GM13976 (cell line): ENCODE measurements at regions not wholly inside any gene's neighbourhood (a gene's known extent, or its start where the extent isn't known, plus 50 kb on each side); places are given as distances from the start of the nearest gene placed in this dataset.

Experiments used
- DNase-seq: peaks from one replicate; pipeline ENCODE4 v3.0.0; 2012; ENCODE audit warnings: low spot score
- in situ Hi-C: fragments of 300-500 bp; cut with MboI; formaldehyde crosslinking; loops from one replicate; pipeline ENCODE4 v1.12.0; 2022; ENCODE audit warnings: low sequenced_read_pairs, mixed read lengths, inconsistent platforms; ENCODE audit not compliant: unreplicated experiment
- TF ChIP-seq, protein P1 (sequence below): IDR thresholded peaks from 2 replicates; pipeline ENCODE4 v1.5.1; 2012; ENCODE audit warnings: borderline replicate concordance, mild to moderate bottlenecking; ENCODE audit not compliant: insufficient read depth; ENCODE audit errors: extremely low read depth, missing control alignments, control extremely low read depth

GRCh38 chr16:74140557-74140956 lies 156.1 kb upstream of the PSMD7 start:
- TF ChIP-seq, protein P1, sequence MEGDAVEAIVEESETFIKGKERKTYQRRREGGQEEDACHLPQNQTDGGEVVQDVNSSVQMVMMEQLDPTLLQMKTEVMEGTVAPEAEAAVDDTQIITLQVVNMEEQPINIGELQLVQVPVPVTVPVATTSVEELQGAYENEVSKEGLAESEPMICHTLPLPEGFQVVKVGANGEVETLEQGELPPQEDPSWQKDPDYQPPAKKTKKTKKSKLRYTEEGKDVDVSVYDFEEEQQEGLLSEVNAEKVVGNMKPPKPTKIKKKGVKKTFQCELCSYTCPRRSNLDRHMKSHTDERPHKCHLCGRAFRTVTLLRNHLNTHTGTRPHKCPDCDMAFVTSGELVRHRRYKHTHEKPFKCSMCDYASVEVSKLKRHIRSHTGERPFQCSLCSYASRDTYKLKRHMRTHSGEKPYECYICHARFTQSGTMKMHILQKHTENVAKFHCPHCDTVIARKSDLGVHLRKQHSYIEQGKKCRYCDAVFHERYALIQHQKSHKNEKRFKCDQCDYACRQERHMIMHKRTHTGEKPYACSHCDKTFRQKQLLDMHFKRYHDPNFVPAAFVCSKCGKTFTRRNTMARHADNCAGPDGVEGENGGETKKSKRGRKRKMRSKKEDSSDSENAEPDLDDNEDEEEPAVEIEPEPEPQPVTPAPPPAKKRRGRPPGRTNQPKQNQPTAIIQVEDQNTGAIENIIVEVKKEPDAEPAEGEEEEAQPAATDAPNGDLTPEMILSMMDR: no peak
- no peak for DNase-seq
- in situ Hi-C loops: no loop called here

DNA sequence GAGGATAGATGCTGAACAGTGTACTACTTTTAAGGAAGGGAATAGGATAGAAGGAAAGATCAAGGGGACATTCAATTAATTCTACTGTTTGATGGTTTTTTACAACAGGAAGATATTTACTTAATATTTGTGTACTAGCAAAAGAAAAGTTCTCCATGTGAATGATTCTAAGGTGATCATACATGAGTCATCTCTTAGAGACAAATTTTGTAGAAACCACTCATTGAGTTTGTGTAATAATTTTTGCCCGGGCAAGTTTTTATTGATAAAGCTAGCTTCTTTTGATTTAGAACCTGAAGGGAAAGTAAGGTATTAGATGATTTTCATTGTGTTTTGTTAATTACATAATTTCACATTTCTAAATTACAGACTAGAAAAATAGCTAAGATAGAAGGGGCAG lies 172.8 kb upstream of the PSMD7 start:
- TF ChIP-seq, protein P1: no peak
- in situ Hi-C loops: no loop called here
- no peak for DNase-seq

DNA sequence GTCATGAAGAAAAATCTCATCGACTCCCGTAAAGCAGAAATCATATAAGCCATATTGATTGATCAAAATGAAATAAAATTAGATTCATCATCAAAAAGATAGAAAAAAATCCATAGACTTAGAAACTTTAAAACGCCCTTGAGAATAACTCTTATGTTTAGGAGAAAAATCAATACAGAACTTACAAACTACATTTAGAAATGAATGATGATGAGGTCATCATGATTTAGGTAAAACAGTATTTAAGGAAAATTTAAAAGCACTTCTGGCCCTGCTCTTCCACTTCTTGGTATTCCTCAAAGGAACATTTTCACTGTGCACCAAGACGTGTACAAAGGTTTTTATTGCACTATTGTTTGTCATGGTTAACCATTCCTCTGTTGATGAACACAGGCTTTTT lies 173.4 kb upstream of the PSMD7 start:
- no peak for DNase-seq
- in situ Hi-C loops: no loop called here
- TF ChIP-seq, protein P1: no peak

DNA sequence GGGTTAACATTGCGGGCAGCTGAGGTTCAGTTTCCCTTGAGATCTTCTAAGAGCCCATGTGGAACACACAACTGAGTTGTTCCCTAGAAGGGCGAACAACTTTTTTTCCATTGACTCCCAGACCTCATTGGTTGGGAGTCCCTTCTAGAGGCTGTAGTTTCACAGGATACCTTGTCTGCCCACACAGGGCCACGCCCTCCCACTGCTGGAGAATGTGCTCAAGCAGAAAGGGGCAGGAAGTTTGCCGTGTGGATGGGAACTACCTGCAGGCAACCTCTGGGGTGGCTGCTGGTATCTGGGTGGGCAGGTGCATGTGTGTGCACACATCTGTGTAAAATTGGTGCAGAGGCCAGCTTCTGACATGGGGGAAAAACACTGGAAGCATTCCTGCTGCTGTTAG lies 178.8 kb upstream of the PSMD7 start:
- TF ChIP-seq, protein P1: no peak
- no peak for DNase-seq
- in situ Hi-C loops: no loop called here

DNA sequence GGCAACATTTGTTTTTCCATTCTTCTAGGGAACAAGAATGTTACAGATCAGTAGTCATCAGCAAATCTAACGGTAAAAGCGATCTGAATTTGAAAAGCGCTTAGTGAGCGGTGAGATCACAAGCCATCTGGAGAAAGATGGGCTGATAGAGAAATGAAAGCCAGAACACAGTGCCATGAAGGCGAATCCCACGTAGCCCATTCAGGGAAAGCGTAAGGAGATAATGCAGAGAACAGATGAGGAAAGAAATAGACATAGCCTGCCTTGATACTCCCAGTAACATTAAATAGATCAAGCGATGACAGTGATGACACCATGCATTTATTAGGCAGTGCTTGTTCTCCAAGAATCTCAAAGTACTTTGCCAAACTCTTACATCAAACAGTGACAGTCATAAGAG lies 183.1 kb upstream of the PSMD7 start:
- DNase-seq: no peak
- TF ChIP-seq, protein P1: no peak
- in situ Hi-C loops: no loop called here

GRCh38 chr16:74111456-74111982 lies 185.1 kb upstream of the PSMD7 start:
- DNase-seq: no peak
- in situ Hi-C loops: no loop called here
- TF ChIP-seq, protein P1: no peak

- TF ChIP-seq, protein P1: peak; percentile 30
- peak; percentile 37 for DNase-seq
- in situ Hi-C loops: no loop called here
These were observed 188.6 kb upstream of the PSMD7 start for GRCh38 chr16:74107795-74108610.
